ENCODE measurements at regions not wholly inside any gene's neighbourhood (a gene's known extent, or its start where the extent isn't known, plus 50 kb on each side); places are given as distances from the start of the nearest gene placed in this dataset.

GRCh38 chr7:113705439-113705838 is 213.4 kb downstream of the PPP1R3A start:
- peak in 1 of 3 donors; percentile 6 for DNase-seq
- no peak for ATAC-seq (ENCODE audit: insufficient read depth, low FRiP score)
- WGBS, 2 donors: 95 to 96% methylated on average over 1 of the region's 1 CpG
- H3K9me3 ChIP-seq (ENCODE audit: control insufficient read depth in 4 of 4, insufficient read depth in 3 of 4, low read length in 3 of 4): no peaks in the 10 kb centered on the region
- no peaks in the 10 kb centered on the region for H3K36me3 ChIP-seq (ENCODE audit: control insufficient read depth in 4 of 4, insufficient read depth in 4 of 4, low read length in 4 of 4)
- no peak overlapping the region for H3K4me3 ChIP-seq
- H3K27ac ChIP-seq (ENCODE audit: low read depth in 1 of 2, low read length in 1 of 2): no peak overlapping the region
- no peak for TF ChIP-seq CTCF (IDR thresholded peaks at IDR 0.05; ENCODE audit: control extremely low read depth, extremely low read depth)
- H3K27me3 ChIP-seq (ENCODE audit: control insufficient read depth in 3 of 3, insufficient read depth in 3 of 3, low read length in 2 of 3): no peaks in the 10 kb centered on the region
- no peak overlapping the region for H3K9ac ChIP-seq (ENCODE audit: insufficient read depth in 1 of 2, low read length in 2 of 2)
- H3K4me1 ChIP-seq (ENCODE audit: control insufficient read depth in 5 of 5, insufficient read depth in 5 of 5, low read length in 5 of 5): no peaks in the 10 kb centered on the region

GRCh38 chr7:113698556-113699220 is 220.1 kb downstream of the PPP1R3A start:
- no peak for TF ChIP-seq CTCF (IDR thresholded peaks at IDR 0.05; ENCODE audit: control extremely low read depth, extremely low read depth)
- H3K9ac ChIP-seq (ENCODE audit: insufficient read depth in 1 of 2, low read length in 2 of 2): no peak overlapping the region
- WGBS, 2 donors: 45% methylated on average over 6 of the region's 6 CpGs
- H3K9me3 ChIP-seq (ENCODE audit: control insufficient read depth in 4 of 4, insufficient read depth in 3 of 4, low read length in 3 of 4): no peaks in the 10 kb centered on the region
- H3K27ac ChIP-seq (ENCODE audit: low read depth in 1 of 2, low read length in 1 of 2): no peak overlapping the region
- peaks cover 0 to 3% (median 0%) of the 10 kb centered on the region in 5 donors for H3K4me1 ChIP-seq (ENCODE audit: control insufficient read depth in 5 of 5, insufficient read depth in 5 of 5, low read length in 5 of 5)
- no peak overlapping the region for H3K4me3 ChIP-seq
- H3K27me3 ChIP-seq (ENCODE audit: control insufficient read depth in 3 of 3, insufficient read depth in 3 of 3, low read length in 2 of 3): no peaks in the 10 kb centered on the region
- H3K36me3 ChIP-seq (ENCODE audit: control insufficient read depth in 4 of 4, insufficient read depth in 4 of 4, low read length in 4 of 4): no peaks in the 10 kb centered on the region
- ATAC-seq (ENCODE audit: insufficient read depth, low FRiP score) (no peak), DNase-seq (peak in 2 of 3 donors; percentile 27 to 53)

- DNase-seq (no peak), ATAC-seq (ENCODE audit: insufficient read depth, low FRiP score) (no peak)
- no peaks in the 10 kb centered on the region for H3K27me3 ChIP-seq (ENCODE audit: control insufficient read depth in 3 of 3, insufficient read depth in 3 of 3, low read length in 2 of 3)
- no peak overlapping the region for H3K9ac ChIP-seq (ENCODE audit: insufficient read depth in 1 of 2, low read length in 2 of 2)
- no peak overlapping the region for H3K27ac ChIP-seq (ENCODE audit: low read depth in 1 of 2, low read length in 1 of 2)
- no peaks in the 10 kb centered on the region for H3K36me3 ChIP-seq (ENCODE audit: control insufficient read depth in 4 of 4, insufficient read depth in 4 of 4, low read length in 4 of 4)
- no peak overlapping the region for H3K4me3 ChIP-seq
- no peaks in the 10 kb centered on the region for H3K4me1 ChIP-seq (ENCODE audit: control insufficient read depth in 5 of 5, insufficient read depth in 5 of 5, low read length in 5 of 5)
- no peak for TF ChIP-seq CTCF (IDR thresholded peaks at IDR 0.05; ENCODE audit: control extremely low read depth, extremely low read depth)
- WGBS, 2 donors: 88% methylated on average over 1 of the region's 1 CpG
- H3K9me3 ChIP-seq (ENCODE audit: control insufficient read depth in 4 of 4, insufficient read depth in 3 of 4, low read length in 3 of 4): no peaks in the 10 kb centered on the region
Observed at GRCh38 chr7:113694149-113694548, 224.7 kb downstream of the PPP1R3A start.

- Histone ChIP-seq H3K4me1 (ENCODE audit: control insufficient read depth in 5 of 5, insufficient read depth in 5 of 5, low read length in 5 of 5) (no peaks in the 10 kb centered on the region), H3K27ac (ENCODE audit: low read depth in 1 of 2, low read length in 1 of 2) (no peak overlapping the region), H3K4me3 (no peak overlapping the region), H3K9me3 (ENCODE audit: control insufficient read depth in 4 of 4, insufficient read depth in 3 of 4, low read length in 3 of 4) (peaks cover 0 to 2% (median 0%) of the 10 kb centered on the region in 4 donors), H3K36me3 (ENCODE audit: control insufficient read depth in 4 of 4, insufficient read depth in 4 of 4, low read length in 4 of 4) (no peaks in the 10 kb centered on the region), H3K27me3 (ENCODE audit: control insufficient read depth in 3 of 3, insufficient read depth in 3 of 3, low read length in 2 of 3) (no peaks in the 10 kb centered on the region), H3K9ac (ENCODE audit: insufficient read depth in 1 of 2, low read length in 2 of 2) (no peak overlapping the region)
- ATAC-seq (ENCODE audit: insufficient read depth, low FRiP score) (no peak), DNase-seq (no peak)
- no peak for TF ChIP-seq CTCF (IDR thresholded peaks at IDR 0.05; ENCODE audit: control extremely low read depth, extremely low read depth)
- WGBS, 2 donors: 83 to 88% methylated on average over 5 of the region's 5 CpGs
Observed at GRCh38 chr7:113684165-113684564, 234.6 kb downstream of the PPP1R3A start.
